Tibial nerve (tissue), 4 donors: ENCODE measurements at regions not wholly inside any gene's neighbourhood (a gene's known extent, or its start where the extent isn't known, plus 50 kb on each side); places are given as distances from the start of the nearest gene placed in this dataset.

Experiments used
- CTCF ChIP-seq, 5 experiments: fragments of 200-600 bp in 3 of 5; fragments of 450-650 bp in 2 of 5; sonication (generic) in 3 of 5; IDR thresholded peaks; one replicate each; pipeline ENCODE4 v1.5.1; 2016 to 2019; ENCODE audit warnings: antibody characterized with exemption in 5 of 5, mild to moderate bottlenecking in 3 of 5, moderate library complexity in 2 of 5
- EP300 ChIP-seq, 2 donors: sonication (generic); formaldehyde crosslinking; IDR thresholded peaks; one replicate each; pipeline ENCODE4 v1.6.1; 2017; ENCODE audit warnings: antibody characterized with exemption in 2 of 2, mild to moderate bottlenecking in 1 of 2
- POLR2A ChIP-seq, 2 donors: fragments of 450-650 bp; IDR thresholded peaks; one replicate each; pipeline ENCODE4 v1.6.1; 2017; ENCODE audit warnings: antibody characterized with exemption in 2 of 2, mild to moderate bottlenecking in 2 of 2, moderate library complexity in 2 of 2

GRCh38 chr13:105465745-105466144, 1069.7 kb downstream of the EFNB2 start, which contains the start of gene DAOA:
- TF ChIP-seq CTCF (IDR thresholded peaks at IDR 0.05) (no peak), POLR2A (IDR thresholded peaks at IDR 0.05) (no peak), EP300 (IDR thresholded peaks at IDR 0.05) (no peak)
